Vagina (tissue), 2 donors: ENCODE measurements at regions not wholly inside any gene's neighbourhood (a gene's known extent, or its start where the extent isn't known, plus 50 kb on each side); places are given as distances from the start of the nearest gene placed in this dataset.

Experiments
- DNase-seq, 2 donors: peaks; one replicate each; pipeline ENCODE4 v3.0.0-alpha.2; 2017; ENCODE audit errors: extremely low spot score in 2 of 2
- H3K27ac ChIP-seq: fragments of 200-600 bp; sonication (generic); one replicate; pipeline ENCODE4 v1.5.1; 2019
- H3K27me3 ChIP-seq: fragments of 200-600 bp; sonication (generic); one replicate; pipeline ENCODE4 v1.5.1; 2019
- H3K36me3 ChIP-seq, 2 donors: fragments of 200-600 bp; sonication (generic); one replicate each; pipeline ENCODE4 v1.5.1; 2017 to 2019
- H3K4me1 ChIP-seq: fragments of 200-600 bp; sonication (generic); one replicate; pipeline ENCODE4 v1.5.1; 2019
- H3K4me3 ChIP-seq, 2 donors: fragments of 200-600 bp; sonication (generic); 1 replicate in 1 of 2; 2 replicates in 1 of 2; pipeline ENCODE4 v1.5.1; 2016 to 2019
- H3K9me3 ChIP-seq: fragments of 200-600 bp; sonication (generic); one replicate; pipeline ENCODE4 v1.5.1; 2019
- POLR2A ChIP-seq, 2 donors: fragments of 450-650 bp; IDR thresholded peaks; one replicate each; pipeline ENCODE4 v1.6.1; 2017; ENCODE audit warnings: antibody characterized with exemption in 2 of 2, mild to moderate bottlenecking in 2 of 2, moderate library complexity in 2 of 2
- POLR2AphosphoS5 ChIP-seq, 2 donors: sonication (generic); formaldehyde crosslinking; IDR thresholded peaks; one replicate each; pipeline ENCODE4 v1.9.0; 2017; ENCODE audit warnings: antibody characterized with exemption in 2 of 2, mild to moderate bottlenecking in 2 of 2, low read depth in 1 of 2; ENCODE audit not compliant: insufficient read depth in 1 of 2
- intact Hi-C: fragments of 100-400 bp; cut with DNase I; formaldehyde crosslinking; loops from one replicate; pipeline ENCODE4 v1.15.1; 2023
- TF ChIP-seq, protein P1 (sequence below), 3 experiments: fragments of 450-650 bp in 2 of 3; fragments of 200-600 bp in 1 of 3; sonication (generic) in 1 of 3; IDR thresholded peaks; one replicate each; pipeline ENCODE4 v1.5.1; 2017 to 2019; ENCODE audit warnings: antibody characterized with exemption in 3 of 3, mild to moderate bottlenecking in 2 of 3, moderate library complexity in 2 of 3

DNA sequence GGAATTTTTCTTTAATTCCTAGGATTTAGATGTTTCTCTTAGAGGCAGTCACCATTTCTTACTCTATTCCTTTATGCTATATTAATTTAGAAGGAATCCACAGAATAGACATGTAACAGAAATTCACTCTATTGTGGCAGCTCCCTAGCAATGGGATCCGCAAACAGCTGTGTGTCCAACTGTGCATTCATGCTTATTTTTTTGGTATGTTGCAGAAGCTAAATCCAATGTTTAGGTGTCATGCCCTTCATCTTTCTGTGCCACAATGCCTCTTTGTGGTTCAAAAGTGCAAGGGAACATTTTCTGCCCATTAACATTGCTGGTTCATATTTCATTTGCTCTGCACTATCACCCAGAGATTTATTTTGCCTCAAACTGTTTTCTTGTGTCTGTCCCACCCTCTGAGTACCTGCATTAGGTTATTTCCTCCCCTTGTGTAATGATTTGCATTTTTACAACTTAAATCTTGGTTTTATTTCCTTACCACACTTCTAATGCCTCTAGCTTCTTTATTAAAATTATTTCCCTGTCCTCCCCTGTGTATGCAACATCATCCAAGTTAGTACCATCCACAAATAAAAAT lies 816.5 kb downstream of the EFNA5 start:
- H3K27me3 ChIP-seq: no peaks in the 10 kb centered on the region
- DNase-seq: no peak
- TF ChIP-seq, protein P1, sequence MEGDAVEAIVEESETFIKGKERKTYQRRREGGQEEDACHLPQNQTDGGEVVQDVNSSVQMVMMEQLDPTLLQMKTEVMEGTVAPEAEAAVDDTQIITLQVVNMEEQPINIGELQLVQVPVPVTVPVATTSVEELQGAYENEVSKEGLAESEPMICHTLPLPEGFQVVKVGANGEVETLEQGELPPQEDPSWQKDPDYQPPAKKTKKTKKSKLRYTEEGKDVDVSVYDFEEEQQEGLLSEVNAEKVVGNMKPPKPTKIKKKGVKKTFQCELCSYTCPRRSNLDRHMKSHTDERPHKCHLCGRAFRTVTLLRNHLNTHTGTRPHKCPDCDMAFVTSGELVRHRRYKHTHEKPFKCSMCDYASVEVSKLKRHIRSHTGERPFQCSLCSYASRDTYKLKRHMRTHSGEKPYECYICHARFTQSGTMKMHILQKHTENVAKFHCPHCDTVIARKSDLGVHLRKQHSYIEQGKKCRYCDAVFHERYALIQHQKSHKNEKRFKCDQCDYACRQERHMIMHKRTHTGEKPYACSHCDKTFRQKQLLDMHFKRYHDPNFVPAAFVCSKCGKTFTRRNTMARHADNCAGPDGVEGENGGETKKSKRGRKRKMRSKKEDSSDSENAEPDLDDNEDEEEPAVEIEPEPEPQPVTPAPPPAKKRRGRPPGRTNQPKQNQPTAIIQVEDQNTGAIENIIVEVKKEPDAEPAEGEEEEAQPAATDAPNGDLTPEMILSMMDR (IDR thresholded peaks at IDR 0.05): no peak
- no peak for TF ChIP-seq POLR2AphosphoS5 (IDR thresholded peaks at IDR 0.05; ENCODE audit: insufficient read depth in 1 of 2, low read depth in 1 of 2)
- no peak for TF ChIP-seq POLR2A (IDR thresholded peaks at IDR 0.05)
- H3K4me1 ChIP-seq: no peaks in the 10 kb centered on the region
- no peak overlapping the region for H3K27ac ChIP-seq
- intact Hi-C loops: no loop called here
- no peaks in the 10 kb centered on the region for H3K9me3 ChIP-seq
- no peak overlapping the region for H3K4me3 ChIP-seq
- no peaks in the 10 kb centered on the region for H3K36me3 ChIP-seq

- intact Hi-C loops: no loop called here
- no peak for DNase-seq
Measured at GRCh38 chr5:106853266-106853665, 817.5 kb downstream of the EFNA5 start.

DNA sequence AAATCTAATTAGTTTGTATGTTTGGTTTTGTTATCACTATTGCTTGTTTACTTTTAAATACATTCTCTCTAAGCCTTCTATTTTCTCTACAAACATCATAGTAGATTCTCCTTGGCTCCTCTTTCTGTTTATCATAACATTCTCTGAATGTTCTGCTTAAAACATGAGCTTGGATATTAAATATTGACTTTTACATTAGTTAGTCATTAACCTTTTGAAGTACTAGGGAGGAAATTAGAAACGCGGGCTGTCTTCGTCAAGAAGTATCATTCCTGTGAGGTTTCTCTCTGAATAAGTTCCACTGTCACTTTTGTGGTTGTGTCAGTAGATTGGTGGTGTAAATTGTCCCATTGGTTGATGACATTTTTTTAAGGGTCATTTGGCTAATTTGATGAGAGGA lies 821.5 kb downstream of the EFNA5 start:
- no peak for DNase-seq
- Histone ChIP-seq H3K36me3 (no peaks in the 10 kb centered on the region), H3K27me3 (no peaks in the 10 kb centered on the region), H3K4me1 (no peaks in the 10 kb centered on the region), H3K27ac (no peak overlapping the region), H3K4me3 (no peak overlapping the region), H3K9me3 (no peaks in the 10 kb centered on the region)
- intact Hi-C loops: no loop called here
- no peak for TF ChIP-seq POLR2AphosphoS5 (IDR thresholded peaks at IDR 0.05; ENCODE audit: insufficient read depth in 1 of 2, low read depth in 1 of 2)
- no peak for TF ChIP-seq POLR2A (IDR thresholded peaks at IDR 0.05)
- TF ChIP-seq, protein P1 (IDR thresholded peaks at IDR 0.05): no peak

More at GRCh38 chr5:106853266-106853665, 817.5 kb downstream of the EFNA5 start:
- Histone ChIP-seq H3K27me3 (no peaks in the 10 kb centered on the region), H3K4me1 (no peaks in the 10 kb centered on the region), H3K4me3 (no peak overlapping the region), H3K36me3 (no peaks in the 10 kb centered on the region), H3K9me3 (no peaks in the 10 kb centered on the region), H3K27ac (no peak overlapping the region)
- TF ChIP-seq POLR2A (IDR thresholded peaks at IDR 0.05): no peak
- TF ChIP-seq POLR2AphosphoS5 (IDR thresholded peaks at IDR 0.05; ENCODE audit: insufficient read depth in 1 of 2, low read depth in 1 of 2): no peak
- TF ChIP-seq, protein P1 (IDR thresholded peaks at IDR 0.05): no peak

GRCh38 chr5:106843812-106844416 lies 826.8 kb downstream of the EFNA5 start:
- intact Hi-C loops: no loop called here
- no peaks in the 10 kb centered on the region for H3K27me3 ChIP-seq
- no peaks in the 10 kb centered on the region for H3K4me1 ChIP-seq
- no peaks in the 10 kb centered on the region for H3K9me3 ChIP-seq
- no peak overlapping the region for H3K27ac ChIP-seq
- TF ChIP-seq, protein P1 (IDR thresholded peaks at IDR 0.05): peak in 1 of 3 experiments; percentile 18
- TF ChIP-seq POLR2A (IDR thresholded peaks at IDR 0.05): no peak
- no peak for DNase-seq
- H3K36me3 ChIP-seq: no peaks in the 10 kb centered on the region
- H3K4me3 ChIP-seq: no peak overlapping the region

DNA sequence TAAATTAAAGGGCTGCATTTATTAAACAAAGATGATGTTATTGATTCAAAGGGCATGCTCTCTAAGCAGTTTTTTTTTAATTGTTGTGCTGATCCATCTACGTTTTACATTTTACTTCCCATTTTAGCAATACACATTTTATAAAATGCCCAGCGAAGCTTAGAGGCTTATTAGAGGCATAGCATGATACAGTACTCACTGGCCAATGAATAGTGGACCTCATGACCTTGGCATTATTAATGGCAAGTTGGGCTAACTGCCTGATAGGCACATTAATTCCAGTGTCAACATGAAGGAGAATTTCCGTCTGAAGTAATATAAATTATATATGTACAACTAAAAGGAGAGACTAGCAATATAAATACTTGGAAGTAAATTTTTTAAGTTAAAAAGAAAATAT lies 837.2 kb downstream of the EFNA5 start:
- Histone ChIP-seq H3K9me3 (no peaks in the 10 kb centered on the region), H3K27ac (no peak overlapping the region), H3K36me3 (no peaks in the 10 kb centered on the region), H3K4me1 (no peaks in the 10 kb centered on the region), H3K27me3 (no peaks in the 10 kb centered on the region), H3K4me3 (no peak overlapping the region)
- no peak for DNase-seq
- intact Hi-C loops: no loop called here
- TF ChIP-seq, protein P1 (IDR thresholded peaks at IDR 0.05): no peak
- TF ChIP-seq POLR2A (IDR thresholded peaks at IDR 0.05): no peak
- TF ChIP-seq POLR2AphosphoS5 (IDR thresholded peaks at IDR 0.05; ENCODE audit: insufficient read depth in 1 of 2, low read depth in 1 of 2): no peak
